Mesothelial cell of epicardium (in vitro differentiated cells): ENCODE measurements at regions not wholly inside any gene's neighbourhood (a gene's known extent, or its start where the extent isn't known, plus 50 kb on each side); places are given as distances from the start of the nearest gene placed in this dataset.

ENCODE experiments used
- DNase-seq, 2 experiments: peaks; one replicate each; pipeline ENCODE4 v3.0.0; 2021; ENCODE audit warnings: low spot score in 2 of 2; ENCODE audit not compliant: unreplicated experiment in 2 of 2
- H3K27ac Mint-ChIP-seq: 2 replicates; pipeline ENCODE4 v1.8.0; 2021; ENCODE audit warnings: mixed read lengths
- H3K27me3 Mint-ChIP-seq: 2 replicates; pipeline ENCODE4 v1.8.0; 2021; ENCODE audit warnings: low read depth, mixed read lengths
- H3K36me3 Mint-ChIP-seq: 2 replicates; pipeline ENCODE4 v1.8.0; 2021; ENCODE audit warnings: mixed read lengths
- H3K4me1 Mint-ChIP-seq: 2 replicates; pipeline ENCODE4 v1.8.0; 2021; ENCODE audit warnings: mixed read lengths
- H3K4me3 Mint-ChIP-seq: 2 replicates; pipeline ENCODE4 v1.8.0; 2021; ENCODE audit warnings: mild to moderate bottlenecking, moderate library complexity, mixed read lengths
- H3K9me3 Mint-ChIP-seq: 2 replicates; pipeline ENCODE4 v1.8.0; 2021; ENCODE audit warnings: mixed read lengths
- CTCF ChIP-seq: fragments of 200-600 bp; sonication (generic); IDR thresholded peaks from one replicate; pipeline ENCODE4 v1.5.0; 2021; ENCODE audit warnings: antibody characterized with exemption; ENCODE audit not compliant: unreplicated experiment

- DNase-seq: no peak
- Mint-ChIP-seq H3K27ac (no peak overlapping the region), H3K27me3 (no peaks in the 10 kb centered on the region), H3K9me3 (peaks cover 6% of the 10 kb centered on the region), H3K4me1 (no peaks in the 10 kb centered on the region), H3K36me3 (no peaks in the 10 kb centered on the region), H3K4me3 (no peak overlapping the region)
- no peak for TF ChIP-seq CTCF
These were observed 395.1 kb downstream of the RAB28 start for GRCh38 chr4:13088726-13089658.

- Mint-ChIP-seq H3K27me3 (no peaks in the 10 kb centered on the region), H3K4me3 (no peak overlapping the region)
These were observed 397.1 kb downstream of the RAB28 start for GRCh38 chr4:13087041-13087440.

GRCh38 chr4:13084210-13084609, 399.9 kb downstream of the RAB28 start:
- no peaks in the 10 kb centered on the region for H3K4me1 Mint-ChIP-seq
- TF ChIP-seq CTCF: no peak
- DNase-seq: no peak
- H3K27me3 Mint-ChIP-seq: no peaks in the 10 kb centered on the region
- H3K9me3 Mint-ChIP-seq: peaks cover 36% of the 10 kb centered on the region
- H3K4me3 Mint-ChIP-seq: no peak overlapping the region
- H3K36me3 Mint-ChIP-seq: peaks cover 7% of the 10 kb centered on the region
- H3K27ac Mint-ChIP-seq: no peak overlapping the region

More at GRCh38 chr4:13087041-13087440, 397.1 kb downstream of the RAB28 start:
- no peak for TF ChIP-seq CTCF
- Mint-ChIP-seq H3K36me3 (peaks cover 4% of the 10 kb centered on the region), H3K9me3 (peaks cover 18% of the 10 kb centered on the region), H3K4me1 (no peaks in the 10 kb centered on the region), H3K27ac (no peak overlapping the region)
- DNase-seq: no peak

- Mint-ChIP-seq H3K9me3 (peaks cover 39% of the 10 kb centered on the region), H3K27ac (no peak overlapping the region), H3K4me1 (no peaks in the 10 kb centered on the region), H3K36me3 (peaks cover 7% of the 10 kb centered on the region), H3K4me3 (no peak overlapping the region), H3K27me3 (no peaks in the 10 kb centered on the region)
- no peak for TF ChIP-seq CTCF
- DNase-seq: no peak
These were observed 402.3 kb downstream of the RAB28 start for GRCh38 chr4:13081830-13082229.

- no peak for DNase-seq
- H3K9me3 Mint-ChIP-seq: peaks cover 5% of the 10 kb centered on the region
- no peak overlapping the region for H3K4me3 Mint-ChIP-seq
- no peaks in the 10 kb centered on the region for H3K4me1 Mint-ChIP-seq
- no peak for TF ChIP-seq CTCF
- H3K27me3 Mint-ChIP-seq: peaks cover 2% of the 10 kb centered on the region
- no peaks in the 10 kb centered on the region for H3K36me3 Mint-ChIP-seq
- H3K27ac Mint-ChIP-seq: no peak overlapping the region
These were observed 417.1 kb downstream of the RAB28 start for GRCh38 chr4:13067077-13067476.
